Astrocyte (in vitro differentiated cells and primary cell): ENCODE measurements at regions not wholly inside any gene's neighbourhood (a gene's known extent, or its start where the extent isn't known, plus 50 kb on each side); places are given as distances from the start of the nearest gene placed in this dataset.

Experiments used
- CTCF ChIP-seq: IDR thresholded peaks from 2 replicates; pipeline ENCODE4 v1.5.1; 2011; ENCODE audit warnings: low read depth, mild to moderate bottlenecking, inconsistent platforms, low read length, moderate library complexity; ENCODE audit not compliant: insufficient read depth
- EZH2 ChIP-seq: IDR thresholded peaks from 2 replicates; pipeline ENCODE4 v1.6.1; 2012; ENCODE audit warnings: mild to moderate bottlenecking, low read length, inconsistent platforms; ENCODE audit not compliant: insufficient read depth

- TF ChIP-seq CTCF (no peak), EZH2 (no peak)
Measured at GRCh38 chr13:104281910-104282309, 1215.7 kb upstream of the SLC10A2 start.
